Pancreas (tissue), 10 donors: ENCODE measurements at regions not wholly inside any gene's neighbourhood (a gene's known extent, or its start where the extent isn't known, plus 50 kb on each side); places are given as distances from the start of the nearest gene placed in this dataset.

Source experiments
- ATAC-seq, 4 donors: fragments of 200-7000 bp; cut with Tn5 transposase; one replicate each; pipeline versions ENCODE4 v1.8.0 to v1.9.1; 2020; ENCODE audit warnings: mild to moderate bottlenecking in 4 of 4, moderate library complexity in 4 of 4
- DNase-seq, 6 donors: peaks; one replicate each; pipeline ENCODE4 v3.0.0-alpha.2; 2020
- FAIRE-seq: peaks from 2 replicates; lab custom pipeline; 2012; peaks lifted over from hg19 to GRCh38; lab: Jason Lieb, UNC
- H3K27ac ChIP-seq, 4 donors: fragments of 200-600 bp; sonication (generic); 1 replicate in 3 of 4; 2 replicates in 1 of 4; pipeline versions ENCODE4 v1.5.0 to v1.8.0; 2020
- H3K27me3 ChIP-seq, 4 donors: fragments of 200-600 bp; one replicate each; pipeline ENCODE4 v1.8.0; 2021
- H3K36me3 ChIP-seq, 3 donors: fragments of 200-600 bp; sonication (generic) in 1 of 3; one replicate each; pipeline versions ENCODE4 v1.5.0 to v1.8.0; 2020 to 2021
- H3K4me1 ChIP-seq, 3 donors: fragments of 200-600 bp; one replicate each; pipeline ENCODE4 v1.8.0; 2021
- H3K4me3 ChIP-seq, 4 donors: fragments of 200-600 bp; sonication (generic) in 2 of 4; one replicate each; pipeline versions ENCODE4 v1.5.0 to v1.8.0; 2020 to 2021
- H3K9me3 ChIP-seq, 4 donors: fragments of 200-600 bp; one replicate each; pipeline ENCODE4 v1.8.0; 2021
- CTCF ChIP-seq, 4 donors: fragments of 200-600 bp; sonication (generic) in 3 of 4; IDR thresholded peaks; one replicate each; pipeline versions ENCODE4 v1.5.0 to v1.8.0; 2021; ENCODE audit warnings: antibody characterized with exemption in 4 of 4
- whole genome bisulfite sequencing, 2 donors: extraction: QIAGEN DNeasy Blood & Tissue Kit; methylation state at CpG; one replicate each; pipeline ENCODE4 v1.1.7; 2013; 5-methylcytosine and 5-hydroxymethylcytosine counted together
- intact Hi-C, 3 donors: fragments of 100-400 bp; cut with DNase I; formaldehyde crosslinking; loops; one replicate each; pipeline versions ENCODE4 v1.11.1 to v1.14.2; 2022
- donor health status: healthy with polysubstance abuse.
- donor health status: DM: no; HTN: no; CAD: no; lungs with moderate emphysema.
- donor health status: DM: no; HTN: no; CAD: no.
- donor health status: control.
- donor health status: control.
- donor health status: Bipolar disorder and iron deficiency.
- donor health status: DM: yes; HTN: yes; CAD: no.
- donor health status: DM: no; HTN: no; CAD: no.
- donor health status: DM: no; HTN: no; CAD: no.
- donor health status: DM: yes; HTN: yes; CAD: no.

GRCh38 chr7:40965016-40965415 lies 737.9 kb downstream of the INHBA start:
- Histone ChIP-seq H3K27me3 (no peaks in the 10 kb centered on the region), H3K36me3 (no peaks in the 10 kb centered on the region), H3K9me3 (no peaks in the 10 kb centered on the region), H3K27ac (no peak overlapping the region), H3K4me3 (no peak overlapping the region), H3K4me1 (no peaks in the 10 kb centered on the region)
- ATAC-seq (no peak), FAIRE-seq (no peak), DNase-seq (no peak)
- TF ChIP-seq CTCF (IDR thresholded peaks at IDR 0.05), result no peak
- intact Hi-C loops, result no loop called here
- WGBS, 2 donors, result 50 to 76% methylated on average over 1 of the region's 1 CpG

DNA sequence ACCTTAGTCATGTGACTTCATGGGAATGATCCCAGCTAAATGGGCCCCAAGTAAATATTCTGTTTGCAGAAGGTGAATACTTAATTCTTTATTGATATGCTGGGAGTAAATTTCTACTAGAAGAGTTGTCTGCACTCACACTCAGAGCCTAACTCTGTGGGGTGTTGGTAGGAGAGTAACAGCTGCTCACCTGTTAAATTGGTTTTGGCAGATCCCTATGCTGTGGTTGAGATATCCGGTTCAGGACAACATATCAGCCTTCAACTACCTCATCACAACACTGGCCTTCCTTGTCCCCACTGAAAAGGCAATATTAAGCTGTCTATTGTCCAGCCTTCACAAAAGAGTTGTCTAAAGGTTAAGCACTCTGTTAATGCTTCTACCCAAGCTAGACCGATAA lies 738.3 kb downstream of the INHBA start:
- no peaks in the 10 kb centered on the region for H3K36me3 ChIP-seq
- WGBS, 2 donors, result 73 to 87% methylated on average over 2 of the region's 2 CpGs
- FAIRE-seq, result no peak
- no peaks in the 10 kb centered on the region for H3K27me3 ChIP-seq
- H3K4me3 ChIP-seq, result no peak overlapping the region
- no peak for DNase-seq
- TF ChIP-seq CTCF (IDR thresholded peaks at IDR 0.05), result no peak
- no peaks in the 10 kb centered on the region for H3K9me3 ChIP-seq
- ATAC-seq, result no peak
- intact Hi-C loops, result no loop called here
- no peaks in the 10 kb centered on the region for H3K4me1 ChIP-seq
- H3K27ac ChIP-seq, result no peak overlapping the region

GRCh38 chr7:40959955-40960354 lies 742.9 kb downstream of the INHBA start:
- DNase-seq, result no peak
- Histone ChIP-seq H3K9me3 (no peaks in the 10 kb centered on the region), H3K4me3 (no peak overlapping the region), H3K27ac (no peak overlapping the region), H3K36me3 (no peaks in the 10 kb centered on the region), H3K27me3 (no peaks in the 10 kb centered on the region), H3K4me1 (no peaks in the 10 kb centered on the region)
- intact Hi-C loops, result no loop called here
- TF ChIP-seq CTCF (IDR thresholded peaks at IDR 0.05), result no peak
- WGBS, 2 donors, result 67 to 70% methylated on average over 1 of the region's 1 CpG
- FAIRE-seq, result no peak
- no peak for ATAC-seq

DNA sequence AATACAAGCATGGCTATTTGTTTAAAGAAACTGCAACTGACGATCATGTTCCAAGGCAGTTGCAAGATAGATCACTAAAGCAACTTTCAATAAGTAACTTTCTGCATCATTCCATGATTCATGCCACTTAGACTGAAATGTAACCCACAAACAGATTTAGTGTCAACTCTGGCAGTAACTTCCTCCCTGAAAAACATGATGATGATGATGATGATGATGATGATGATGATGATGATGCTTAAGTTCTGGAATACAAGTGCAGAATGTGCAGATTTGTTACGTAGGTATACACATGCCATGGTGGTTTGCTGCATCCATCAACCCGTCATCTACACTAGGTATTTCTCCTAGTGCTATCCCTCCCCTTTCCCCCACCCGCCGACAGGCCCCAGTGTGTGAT lies 754.7 kb downstream of the INHBA start:
- no peaks in the 10 kb centered on the region for H3K4me1 ChIP-seq
- no peak for TF ChIP-seq CTCF (IDR thresholded peaks at IDR 0.05)
- 64 to 70% methylated on average over 5 of the region's 5 CpGs for WGBS, 2 donors
- no peak overlapping the region for H3K4me3 ChIP-seq
- H3K36me3 ChIP-seq, result no peaks in the 10 kb centered on the region
- H3K27ac ChIP-seq, result no peak overlapping the region
- H3K9me3 ChIP-seq, result no peaks in the 10 kb centered on the region
- H3K27me3 ChIP-seq, result no peaks in the 10 kb centered on the region
- no peak for FAIRE-seq
- no peak for DNase-seq
- no peak for ATAC-seq
- intact Hi-C loops, result no loop called here

DNA sequence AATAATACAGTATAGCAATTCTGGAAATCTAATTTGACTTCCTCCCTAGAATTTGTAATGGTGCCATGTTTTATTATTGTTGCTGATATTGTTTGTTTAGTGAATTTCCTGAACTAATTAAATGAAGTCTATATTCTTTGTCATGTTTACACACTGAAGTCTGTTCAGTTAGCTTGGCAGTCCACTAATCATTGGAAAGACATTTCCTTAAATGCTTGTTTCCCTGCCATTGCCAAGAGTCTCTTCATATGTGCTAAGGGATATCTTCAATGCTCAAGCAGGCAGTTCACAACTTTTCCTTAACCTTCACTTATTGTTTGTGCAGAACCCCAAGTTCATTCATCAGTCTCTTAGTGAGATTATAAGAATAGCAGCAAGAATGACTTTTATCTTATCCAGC lies 755.3 kb downstream of the INHBA start:
- DNase-seq (no peak), ATAC-seq (no peak), FAIRE-seq (no peak)
- no peaks in the 10 kb centered on the region for H3K27me3 ChIP-seq
- H3K4me3 ChIP-seq, result no peak overlapping the region
- no peaks in the 10 kb centered on the region for H3K4me1 ChIP-seq
- H3K27ac ChIP-seq, result no peak overlapping the region
- no peaks in the 10 kb centered on the region for H3K36me3 ChIP-seq
- H3K9me3 ChIP-seq, result no peaks in the 10 kb centered on the region
- intact Hi-C loops, result no loop called here
- no peak for TF ChIP-seq CTCF (IDR thresholded peaks at IDR 0.05)
